Karpas-422 (cell line): ENCODE measurements at regions not wholly inside any gene's neighbourhood (a gene's known extent, or its start where the extent isn't known, plus 50 kb on each side); places are given as distances from the start of the nearest gene placed in this dataset.

Experiments used
- DNase-seq: peaks from one replicate; pipeline ENCODE4 v3.0.0-alpha.2; 2015
- H2AFZ ChIP-seq: fragments of 200-600 bp; sonication (generic); 2 replicates; pipeline ENCODE4 v1.6.1; 2014; ENCODE audit warnings: antibody characterized with exemption, low read length, mixed read lengths
- H3K27ac ChIP-seq: fragments of 200-600 bp; sonication (generic); 2 replicates; pipeline ENCODE4 v1.5.1; 2014; ENCODE audit warnings: mild to moderate bottlenecking, low read length, moderate library complexity
- H3K27me3 ChIP-seq: fragments of 200-600 bp; sonication (generic); 2 replicates; pipeline ENCODE4 v1.6.1; 2014; ENCODE audit warnings: low read length, mixed read lengths
- H3K36me3 ChIP-seq: fragments of 200-600 bp; sonication (generic); 2 replicates; pipeline ENCODE4 v1.6.1; 2014; ENCODE audit warnings: low read length, mixed read lengths; ENCODE audit not compliant: insufficient read depth
- H3K4me1 ChIP-seq: fragments of 200-600 bp; sonication (generic); 2 replicates; pipeline ENCODE4 v1.6.1; 2014; ENCODE audit warnings: mild to moderate bottlenecking, low read length, mixed read lengths
- H3K4me2 ChIP-seq: fragments of 200-600 bp; sonication (generic); 2 replicates; pipeline ENCODE4 v1.6.1; 2014; ENCODE audit warnings: low read length, low read depth, mild to moderate bottlenecking; ENCODE audit not compliant: poor library complexity, severe bottlenecking
- H3K4me3 ChIP-seq: fragments of 200-600 bp; sonication (generic); 2 replicates; pipeline ENCODE4 v1.5.1; 2014; ENCODE audit warnings: mild to moderate bottlenecking, antibody characterized with exemption, low read length, mixed read lengths
- H3K79me2 ChIP-seq: fragments of 200-600 bp; sonication (generic); 2 replicates; pipeline ENCODE4 v1.6.1; 2014; ENCODE audit warnings: mild to moderate bottlenecking, low read length, mixed read lengths
- H3K9ac ChIP-seq: fragments of 200-600 bp; sonication (generic); 2 replicates; pipeline ENCODE4 v1.6.0; 2014; ENCODE audit warnings: low read length
- H3K9me2 ChIP-seq: fragments of 200-600 bp; sonication (generic), shearing (Covaris generic); replicated peaks from 2 replicates; pipeline ENCODE4 v1.6.0; 2014; ENCODE audit warnings: mild to moderate bottlenecking, low read length, moderate library complexity; ENCODE audit not compliant: insufficient read depth
- H3K9me3 ChIP-seq: fragments of 300-700, 200-600 bp; sonication (generic); 2 replicates; pipeline ENCODE4 v1.6.1; 2014; ENCODE audit warnings: low read length, mixed read lengths
- H4K20me1 ChIP-seq: fragments of 200-600 bp; sonication (generic); 2 replicates; pipeline ENCODE4 v1.6.1; 2014; ENCODE audit warnings: mild to moderate bottlenecking, antibody characterized with exemption, low read length, low read depth; ENCODE audit not compliant: insufficient read depth

GRCh38 chr11:23364076-23364475 is 503.8 kb upstream of the CCDC179 start:
- Histone ChIP-seq H2AFZ (no peak overlapping the region), H3K36me3 (no peaks in the 10 kb centered on the region), H3K9me3 (peaks cover 16% of the 10 kb centered on the region), H4K20me1 (no peaks in the 10 kb centered on the region), H3K4me1 (no peaks in the 10 kb centered on the region), H3K27ac (no peak overlapping the region), H3K79me2 (no peaks in the 10 kb centered on the region), H3K9ac (no peak overlapping the region), H3K4me2 (no peak overlapping the region), H3K9me2 (no peaks in the 10 kb centered on the region), H3K4me3 (no peak overlapping the region), H3K27me3 (no peaks in the 10 kb centered on the region)
- no peak for DNase-seq

- no peak overlapping the region for H3K27ac ChIP-seq
- H3K4me2 ChIP-seq = no peak overlapping the region
- no peaks in the 10 kb centered on the region for H3K79me2 ChIP-seq
- H4K20me1 ChIP-seq = no peaks in the 10 kb centered on the region
- H3K9me2 ChIP-seq = no peaks in the 10 kb centered on the region
- H3K36me3 ChIP-seq = no peaks in the 10 kb centered on the region
- H3K4me1 ChIP-seq = no peaks in the 10 kb centered on the region
- peaks cover 22% of the 10 kb centered on the region for H3K9me3 ChIP-seq
- no peak for DNase-seq
- H2AFZ ChIP-seq = no peak overlapping the region
- H3K4me3 ChIP-seq = no peak overlapping the region
- no peaks in the 10 kb centered on the region for H3K27me3 ChIP-seq
- H3K9ac ChIP-seq = no peak overlapping the region
Observed at GRCh38 chr11:23370580-23371275, 510.5 kb upstream of the CCDC179 start.

GRCh38 chr11:23377909-23378308 is 517.6 kb upstream of the CCDC179 start:
- Histone ChIP-seq H3K4me1 (no peaks in the 10 kb centered on the region), H4K20me1 (no peaks in the 10 kb centered on the region), H3K27ac (no peak overlapping the region), H3K79me2 (no peaks in the 10 kb centered on the region), H3K4me3 (no peak overlapping the region), H3K9ac (no peak overlapping the region), H3K9me3 (peaks cover 11% of the 10 kb centered on the region; the same call in 1 of the 2 replicates), H3K4me2 (no peak overlapping the region), H3K36me3 (no peaks in the 10 kb centered on the region), H2AFZ (no peak overlapping the region), H3K9me2 (no peaks in the 10 kb centered on the region), H3K27me3 (no peaks in the 10 kb centered on the region)
- no peak for DNase-seq

DNA sequence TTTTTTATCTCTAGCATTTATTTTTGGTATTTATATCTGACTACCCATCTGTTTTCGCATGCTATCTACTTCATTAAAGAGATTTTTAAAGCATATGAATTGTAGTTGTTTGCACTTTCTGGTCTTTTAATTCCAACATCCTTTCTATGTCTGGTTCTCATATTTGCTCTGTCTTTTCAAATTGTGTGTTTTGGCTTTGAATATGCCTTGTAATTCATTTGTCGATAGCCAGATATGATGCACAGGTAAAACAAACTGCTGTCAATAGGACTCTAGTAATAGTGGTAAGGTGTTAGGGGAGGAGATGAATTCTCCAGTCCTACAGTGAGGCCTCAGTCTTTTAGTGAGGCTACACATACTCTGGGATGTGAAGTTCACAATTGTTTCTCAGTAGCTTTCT is 530.8 kb upstream of the CCDC179 start:
- no peak for DNase-seq
- H3K79me2 ChIP-seq = no peaks in the 10 kb centered on the region
- H2AFZ ChIP-seq = no peak overlapping the region
- H3K27me3 ChIP-seq = no peaks in the 10 kb centered on the region
- no peaks in the 10 kb centered on the region for H3K4me1 ChIP-seq
- no peaks in the 10 kb centered on the region for H3K36me3 ChIP-seq
- no peak overlapping the region for H3K4me3 ChIP-seq
- peaks cover 24% of the 10 kb centered on the region for H3K9me3 ChIP-seq
- H3K9ac ChIP-seq = no peak overlapping the region
- no peaks in the 10 kb centered on the region for H4K20me1 ChIP-seq
- H3K27ac ChIP-seq = no peak overlapping the region
- H3K4me2 ChIP-seq = no peak overlapping the region
- no peaks in the 10 kb centered on the region for H3K9me2 ChIP-seq

DNA sequence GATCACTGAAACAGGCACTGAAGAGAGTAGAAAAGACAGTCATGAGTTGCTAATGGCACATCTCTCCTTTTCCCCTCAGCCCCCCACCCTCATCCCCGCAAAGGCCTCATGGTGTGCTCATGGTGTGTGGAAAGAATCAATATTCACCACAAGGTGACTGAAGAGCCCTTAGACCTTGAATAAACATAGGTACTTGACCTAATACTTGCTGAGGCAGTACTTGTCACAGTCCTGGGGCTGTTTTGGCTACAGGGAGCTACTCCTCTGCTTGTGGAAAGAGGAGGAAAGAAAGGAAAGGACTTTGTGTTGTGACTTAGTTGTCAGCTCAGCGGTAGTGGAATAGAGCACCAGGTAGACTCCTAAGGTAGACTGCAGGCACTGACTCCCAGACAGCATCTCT is 537.8 kb upstream of the CCDC179 start:
- no peaks in the 10 kb centered on the region for H3K27me3 ChIP-seq
- no peak overlapping the region for H3K27ac ChIP-seq
- H3K4me3 ChIP-seq = no peak overlapping the region
- no peaks in the 10 kb centered on the region for H4K20me1 ChIP-seq
- no peaks in the 10 kb centered on the region for H3K9me2 ChIP-seq
- no peaks in the 10 kb centered on the region for H3K4me1 ChIP-seq
- H3K36me3 ChIP-seq = no peaks in the 10 kb centered on the region
- DNase-seq = no peak
- H2AFZ ChIP-seq = no peak overlapping the region
- peaks cover 8% of the 10 kb centered on the region; the same call in 1 of the 2 replicates for H3K9me3 ChIP-seq
- H3K4me2 ChIP-seq = no peak overlapping the region
- no peak overlapping the region for H3K9ac ChIP-seq
- H3K79me2 ChIP-seq = no peaks in the 10 kb centered on the region

DNA sequence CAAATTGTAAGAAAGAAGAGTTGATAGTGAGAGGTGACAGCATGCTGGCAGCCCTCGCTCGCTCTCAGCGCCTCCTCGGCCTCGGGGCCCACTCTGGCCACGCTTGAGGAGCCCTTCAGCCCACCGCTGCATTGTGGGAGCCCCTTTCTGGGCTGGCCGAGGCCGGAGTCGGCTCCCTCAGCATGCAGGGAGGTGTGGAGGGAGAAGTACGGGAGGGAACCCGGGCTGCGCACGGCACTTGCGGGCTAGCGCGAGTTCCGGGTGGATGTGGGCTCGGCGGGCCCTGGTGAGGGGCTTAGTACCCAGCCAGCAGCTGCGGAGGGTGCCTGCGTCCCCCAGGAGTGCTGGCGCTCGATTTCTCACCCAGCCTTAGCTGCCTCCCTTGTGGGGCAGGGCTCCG is 539.7 kb upstream of the CCDC179 start:
- H4K20me1 ChIP-seq = no peaks in the 10 kb centered on the region
- no peak for DNase-seq
- peaks cover 9% of the 10 kb centered on the region for H3K9me3 ChIP-seq
- no peak overlapping the region for H3K9ac ChIP-seq
- H3K9me2 ChIP-seq = no peaks in the 10 kb centered on the region
- no peaks in the 10 kb centered on the region for H3K4me1 ChIP-seq
- no peak overlapping the region for H3K4me2 ChIP-seq
- no peaks in the 10 kb centered on the region for H3K79me2 ChIP-seq
- H3K4me3 ChIP-seq = no peak overlapping the region
- no peak overlapping the region for H3K27ac ChIP-seq
- no peaks in the 10 kb centered on the region for H3K27me3 ChIP-seq
- H3K36me3 ChIP-seq = no peaks in the 10 kb centered on the region
- no peak overlapping the region for H2AFZ ChIP-seq

- Histone ChIP-seq H3K36me3 (no peaks in the 10 kb centered on the region), H3K9me3 (peaks cover 3% of the 10 kb centered on the region; the same call in 1 of the 2 replicates), H4K20me1 (no peaks in the 10 kb centered on the region), H3K79me2 (no peaks in the 10 kb centered on the region), H3K27me3 (no peaks in the 10 kb centered on the region), H3K4me1 (no peaks in the 10 kb centered on the region), H3K4me3 (no peak overlapping the region), H2AFZ (no peak overlapping the region), H3K27ac (no peak overlapping the region), H3K9me2 (no peaks in the 10 kb centered on the region), H3K9ac (no peak overlapping the region), H3K4me2 (no peak overlapping the region)
- DNase-seq = no peak
Observed at GRCh38 chr11:23403210-23404185, 543.2 kb upstream of the CCDC179 start.
